ENCODE measurements at regions not wholly inside any gene's neighbourhood (a gene's known extent, or its start where the extent isn't known, plus 50 kb on each side); places are given as distances from the start of the nearest gene placed in this dataset.
"Not testable (repeated sequence)": the region's sequence is repeated elsewhere in the genome, so short reads cannot be mapped to it uniquely, and the experiment has no call there.

- Histone ChIP-seq H3K27me3 (no peaks in the 10 kb centered on the region), H3K4me3 (no peak overlapping the region), H3K9me3 (ENCODE audit: low read depth) (no peaks in the 10 kb centered on the region), H3K27ac (no peak overlapping the region), H3K36me3 (no peaks in the 10 kb centered on the region), H3K4me1 (ENCODE audit: low read depth) (peaks cover 7% of the 10 kb centered on the region)
- DNase-seq (ENCODE audit: low read depth in 1 of 2, low spot score in 1 of 2): no peak
- TF ChIP-seq, protein P1, sequence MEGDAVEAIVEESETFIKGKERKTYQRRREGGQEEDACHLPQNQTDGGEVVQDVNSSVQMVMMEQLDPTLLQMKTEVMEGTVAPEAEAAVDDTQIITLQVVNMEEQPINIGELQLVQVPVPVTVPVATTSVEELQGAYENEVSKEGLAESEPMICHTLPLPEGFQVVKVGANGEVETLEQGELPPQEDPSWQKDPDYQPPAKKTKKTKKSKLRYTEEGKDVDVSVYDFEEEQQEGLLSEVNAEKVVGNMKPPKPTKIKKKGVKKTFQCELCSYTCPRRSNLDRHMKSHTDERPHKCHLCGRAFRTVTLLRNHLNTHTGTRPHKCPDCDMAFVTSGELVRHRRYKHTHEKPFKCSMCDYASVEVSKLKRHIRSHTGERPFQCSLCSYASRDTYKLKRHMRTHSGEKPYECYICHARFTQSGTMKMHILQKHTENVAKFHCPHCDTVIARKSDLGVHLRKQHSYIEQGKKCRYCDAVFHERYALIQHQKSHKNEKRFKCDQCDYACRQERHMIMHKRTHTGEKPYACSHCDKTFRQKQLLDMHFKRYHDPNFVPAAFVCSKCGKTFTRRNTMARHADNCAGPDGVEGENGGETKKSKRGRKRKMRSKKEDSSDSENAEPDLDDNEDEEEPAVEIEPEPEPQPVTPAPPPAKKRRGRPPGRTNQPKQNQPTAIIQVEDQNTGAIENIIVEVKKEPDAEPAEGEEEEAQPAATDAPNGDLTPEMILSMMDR (IDR thresholded peaks at IDR 0.05; ENCODE audit: low read depth, low read length): no peak
Observed at GRCh38 chr4:57974821-57975220, 864.6 kb upstream of the IGFBP7 start.

- TF ChIP-seq, protein P1 (IDR thresholded peaks at IDR 0.05; ENCODE audit: low read depth, low read length): no peak
Observed at GRCh38 chr4:57973819-57974218, 863.6 kb upstream of the IGFBP7 start.

GRCh38 chr4:57971261-57971660, 861.1 kb upstream of the IGFBP7 start:
- Histone ChIP-seq H3K4me1 (ENCODE audit: low read depth) (no peaks in the 10 kb centered on the region), H3K27ac (no peak overlapping the region), H3K36me3 (no peaks in the 10 kb centered on the region), H3K9me3 (ENCODE audit: low read depth) (no peaks in the 10 kb centered on the region), H3K4me3 (no peak overlapping the region), H3K27me3 (no peaks in the 10 kb centered on the region)
- no peak for DNase-seq (ENCODE audit: low read depth in 1 of 2, low spot score in 1 of 2)
- TF ChIP-seq, protein P1 (IDR thresholded peaks at IDR 0.05; ENCODE audit: low read depth, low read length): no peak

More at GRCh38 chr4:57973819-57974218, 863.6 kb upstream of the IGFBP7 start:
- Histone ChIP-seq H3K36me3 (no peaks in the 10 kb centered on the region), H3K27me3 (no peaks in the 10 kb centered on the region), H3K9me3 (ENCODE audit: low read depth) (no peaks in the 10 kb centered on the region), H3K4me1 (ENCODE audit: low read depth) (peaks cover 7% of the 10 kb centered on the region), H3K27ac (no peak overlapping the region), H3K4me3 (no peak overlapping the region)
- no peak for DNase-seq (ENCODE audit: low read depth in 1 of 2, low spot score in 1 of 2)

GRCh38 chr4:57966987-57967760, 857.0 kb upstream of the IGFBP7 start:
- Histone ChIP-seq H3K27me3 (no peaks in the 10 kb centered on the region), H3K4me3 (no peak overlapping the region), H3K9me3 (ENCODE audit: low read depth) (no peaks in the 10 kb centered on the region), H3K27ac (no peak overlapping the region), H3K4me1 (ENCODE audit: low read depth) (no peaks in the 10 kb centered on the region), H3K36me3 (no peaks in the 10 kb centered on the region)
- TF ChIP-seq, protein P1 (IDR thresholded peaks at IDR 0.05; ENCODE audit: low read depth, low read length): no peak
- no peak for DNase-seq (ENCODE audit: low read depth in 1 of 2, low spot score in 1 of 2)

- not testable (repeated sequence) for DNase-seq (ENCODE audit: low read depth in 1 of 2, low spot score in 1 of 2); H3K27me3 ChIP-seq; H3K36me3 ChIP-seq
Observed at GRCh38 chr4:57965431-57965830, 855.2 kb upstream of the IGFBP7 start.

GRCh38 chr4:57945298-57945697, 835.1 kb upstream of the IGFBP7 start:
- Histone ChIP-seq H3K27ac (no peak overlapping the region), H3K9me3 (ENCODE audit: low read depth) (no peaks in the 10 kb centered on the region), H3K27me3 (no peaks in the 10 kb centered on the region), H3K36me3 (no peaks in the 10 kb centered on the region), H3K4me3 (no peak overlapping the region), H3K4me1 (ENCODE audit: low read depth) (no peaks in the 10 kb centered on the region)
- TF ChIP-seq, protein P1 (IDR thresholded peaks at IDR 0.05; ENCODE audit: low read depth, low read length): no peak
- DNase-seq (ENCODE audit: low read depth in 1 of 2, low spot score in 1 of 2): no peak

More at GRCh38 chr4:57965431-57965830, 855.2 kb upstream of the IGFBP7 start:
- H3K4me3 ChIP-seq; H3K9me3 ChIP-seq (ENCODE audit: low read depth); H3K27ac ChIP-seq; H3K4me1 ChIP-seq (ENCODE audit: low read depth): not testable (repeated sequence)

All from cardiac muscle cell (in vitro differentiated cells and primary cell).